Esophagus muscularis mucosa (tissue), 4 donors: ENCODE measurements at regions not wholly inside any gene's neighbourhood (a gene's known extent, or its start where the extent isn't known, plus 50 kb on each side); places are given as distances from the start of the nearest gene placed in this dataset.

ENCODE experiments used
- DNase-seq: peaks from one replicate; pipeline ENCODE4 v3.0.0-alpha.2; 2017; ENCODE audit errors: extremely low spot score
- H3K27ac ChIP-seq, 4 donors: fragments of 200-600 bp; sonication (generic); replicated peaks in 1 of 4; 1 replicate in 3 of 4; 2 replicates in 1 of 4; pipeline ENCODE4 v1.5.1; 2016 to 2019; ENCODE audit warnings: mild to moderate bottlenecking in 1 of 4
- H3K27me3 ChIP-seq, 4 donors: fragments of 200-600 bp; sonication (generic); one replicate each; pipeline versions ENCODE4 v1.5.1 to v1.6.0; 2016 to 2019
- H3K36me3 ChIP-seq, 4 donors: fragments of 200-600 bp; sonication (generic); one replicate each; pipeline ENCODE4 v1.5.1; 2016 to 2019
- H3K4me1 ChIP-seq, 4 donors: fragments of 200-600 bp; sonication (generic); one replicate each; pipeline ENCODE4 v1.5.1; 2016 to 2019
- H3K4me3 ChIP-seq, 4 donors: fragments of 200-600 bp; sonication (generic); 1 replicate in 2 of 4; 2 replicates in 2 of 4; pipeline ENCODE4 v1.5.1; 2016 to 2019; ENCODE audit warnings: mild to moderate bottlenecking in 4 of 4, moderate library complexity in 1 of 4
- H3K9me3 ChIP-seq, 4 donors: fragments of 200-600 bp; sonication (generic); 1 replicate in 3 of 4; 2 replicates in 1 of 4; pipeline ENCODE4 v1.5.1; 2016 to 2019
- CTCF ChIP-seq, 3 experiments: fragments of 200-600 bp in 2 of 3; fragments of 450-650 bp in 1 of 3; sonication (generic) in 2 of 3; IDR thresholded peaks; one replicate each; pipeline ENCODE4 v1.5.1; 2017 to 2019; ENCODE audit warnings: antibody characterized with exemption in 3 of 3, mild to moderate bottlenecking in 2 of 3, moderate library complexity in 1 of 3
- EP300 ChIP-seq: sonication (generic); formaldehyde crosslinking; IDR thresholded peaks from one replicate; pipeline ENCODE4 v1.6.1; 2017; ENCODE audit warnings: antibody characterized with exemption
- POLR2A ChIP-seq: fragments of 450-650 bp; IDR thresholded peaks from one replicate; pipeline ENCODE4 v1.6.1; 2017; ENCODE audit warnings: antibody characterized with exemption, moderate library complexity, mild to moderate bottlenecking, low read depth
- POLR2AphosphoS5 ChIP-seq, 2 donors: sonication (generic); formaldehyde crosslinking; IDR thresholded peaks; one replicate each; pipeline ENCODE4 v1.6.1; 2017; ENCODE audit warnings: antibody characterized with exemption in 2 of 2
- WGBS: methylation state at CpG from one replicate; pipeline ENCODE4 v1.1.5; 2018; 5-methylcytosine and 5-hydroxymethylcytosine counted together
- intact Hi-C: fragments of 100-400 bp; cut with DNase I; formaldehyde crosslinking; loops from one replicate; pipeline ENCODE4 v1.15.1; 2023

GRCh38 chr3:34869696-34870095, 769.6 kb upstream of the ARPP21 start:
- H3K36me3 ChIP-seq = no peaks in the 10 kb centered on the region
- H3K4me1 ChIP-seq = no peaks in the 10 kb centered on the region
- H3K27ac ChIP-seq = no peak overlapping the region
- no peaks in the 10 kb centered on the region for H3K9me3 ChIP-seq
- TF ChIP-seq POLR2AphosphoS5 (IDR thresholded peaks at IDR 0.05) = no peak
- TF ChIP-seq POLR2A = no peak
- no peak for TF ChIP-seq CTCF (IDR thresholded peaks at IDR 0.05)
- no peak for TF ChIP-seq EP300
- intact Hi-C loops = no loop called here
- H3K27me3 ChIP-seq = no peaks in the 10 kb centered on the region
- WGBS = 100% methylated on average over 1 of the region's 1 CpG
- DNase-seq = no peak
- no peak overlapping the region for H3K4me3 ChIP-seq

- H3K27ac ChIP-seq = no peak overlapping the region
- intact Hi-C loops = no loop called here
- no peaks in the 10 kb centered on the region for H3K9me3 ChIP-seq
- H3K36me3 ChIP-seq = no peaks in the 10 kb centered on the region
- no peaks in the 10 kb centered on the region for H3K27me3 ChIP-seq
- H3K4me1 ChIP-seq = no peaks in the 10 kb centered on the region
- WGBS = 93% methylated on average over 7 of the region's 7 CpGs
- TF ChIP-seq EP300 = no peak
- no peak for TF ChIP-seq POLR2A
- TF ChIP-seq POLR2AphosphoS5 (IDR thresholded peaks at IDR 0.05) = no peak
- no peak for TF ChIP-seq CTCF (IDR thresholded peaks at IDR 0.05)
- DNase-seq = no peak
- no peak overlapping the region for H3K4me3 ChIP-seq
These were observed 766.9 kb upstream of the ARPP21 start for GRCh38 chr3:34872406-34872805.

GRCh38 chr3:34876997-34877396, 762.3 kb upstream of the ARPP21 start:
- H3K4me1 ChIP-seq = no peaks in the 10 kb centered on the region
- H3K4me3 ChIP-seq = no peak overlapping the region
- TF ChIP-seq POLR2A = no peak
- TF ChIP-seq EP300 = no peak
- no peak for TF ChIP-seq CTCF (IDR thresholded peaks at IDR 0.05)
- TF ChIP-seq POLR2AphosphoS5 (IDR thresholded peaks at IDR 0.05) = no peak
- no peak overlapping the region for H3K27ac ChIP-seq
- no peaks in the 10 kb centered on the region for H3K9me3 ChIP-seq
- no peaks in the 10 kb centered on the region for H3K27me3 ChIP-seq
- H3K36me3 ChIP-seq = no peaks in the 10 kb centered on the region
- no peak for DNase-seq
- intact Hi-C loops = no loop called here

GRCh38 chr3:34878488-34878887, 760.8 kb upstream of the ARPP21 start:
- H3K9me3 ChIP-seq = no peaks in the 10 kb centered on the region
- WGBS = 93% methylated on average over 1 of the region's 1 CpG
- intact Hi-C loops = no loop called here

More at GRCh38 chr3:34878488-34878887, 760.8 kb upstream of the ARPP21 start:
- DNase-seq = no peak
- TF ChIP-seq POLR2A (no peak), CTCF (IDR thresholded peaks at IDR 0.05) (no peak), EP300 (no peak), POLR2AphosphoS5 (IDR thresholded peaks at IDR 0.05) (no peak)
- Histone ChIP-seq H3K27me3 (no peaks in the 10 kb centered on the region), H3K36me3 (no peaks in the 10 kb centered on the region), H3K4me1 (no peaks in the 10 kb centered on the region), H3K4me3 (no peak overlapping the region), H3K27ac (no peak overlapping the region)
